ENCODE measurements at regions not wholly inside any gene's neighbourhood (a gene's known extent, or its start where the extent isn't known, plus 50 kb on each side); places are given as distances from the start of the nearest gene placed in this dataset.

- Histone ChIP-seq H3K27me3 (ENCODE audit: control insufficient read depth in 4 of 4, insufficient read depth in 4 of 4, low read length in 3 of 4) (no peaks in the 10 kb centered on the region), H3K4me1 (ENCODE audit: control insufficient read depth in 4 of 4, insufficient read depth in 4 of 4, low read length in 3 of 4) (no peaks in the 10 kb centered on the region)
- no peak for TF ChIP-seq HNF4G (IDR thresholded peaks at IDR 0.05)
- no peak for TF ChIP-seq JUND (IDR thresholded peaks at IDR 0.05)
- TF ChIP-seq EGR1 (IDR thresholded peaks at IDR 0.05; ENCODE audit: low read depth in 2 of 2) = no peak
- no peak for TF ChIP-seq RAD21 (IDR thresholded peaks at IDR 0.05)
- TF ChIP-seq SP1 (IDR thresholded peaks at IDR 0.05) = no peak
- no peak for TF ChIP-seq YY1 (IDR thresholded peaks at IDR 0.05)
- no peak for TF ChIP-seq TAF1 (conservative IDR thresholded peaks at IDR 0.05)
- TF ChIP-seq NR2F2 (IDR thresholded peaks at IDR 0.05) = no peak
- no peak for TF ChIP-seq HNF4A (conservative IDR thresholded peaks at IDR 0.05)
- no peak for TF ChIP-seq REST (IDR thresholded peaks at IDR 0.05)
- TF ChIP-seq ZBTB33 (IDR thresholded peaks at IDR 0.05) = no peak
- TF ChIP-seq RXRA (IDR thresholded peaks at IDR 0.05) = no peak
- no peak for TF ChIP-seq CTCF (IDR thresholded peaks at IDR 0.05; ENCODE audit: low read depth, low read length, missing input control)
- no peak for TF ChIP-seq GABPA (IDR thresholded peaks at IDR 0.05 in 1 of 2, conservative IDR thresholded peaks at IDR 0.05 in 1 of 2)
- no peak for TF ChIP-seq FOXA1 (IDR thresholded peaks at IDR 0.05)
- TF ChIP-seq FOXA2 (IDR thresholded peaks at IDR 0.05) = no peak
Observed at GRCh38 chr3:145450018-145450682, 710.8 kb downstream of the PLOD2 start.

More at GRCh38 chr3:145450018-145450682, 710.8 kb downstream of the PLOD2 start:
- Histone ChIP-seq H3K36me3 (ENCODE audit: control insufficient read depth in 4 of 4, insufficient read depth in 3 of 4, low read depth in 1 of 4, low read length in 3 of 4) (no peaks in the 10 kb centered on the region), H3K9ac (ENCODE audit: low read depth in 1 of 2, low read length in 2 of 2) (no peak overlapping the region), H3K4me3 (ENCODE audit: low read depth in 1 of 3, low read length in 3 of 3) (no peak overlapping the region), H3K9me3 (ENCODE audit: control insufficient read depth in 4 of 4, low read length in 3 of 4) (no peaks in the 10 kb centered on the region), H3K27ac (ENCODE audit: low read depth in 1 of 2, low read length in 2 of 2) (no peak overlapping the region)
- no peak for DNase-seq (ENCODE audit: low spot score)
